Activated naive CD4-positive, alpha-beta T cell treated with anti-CD3 and anti-CD28 coated beads for 36 hours (primary cell): ENCODE measurements at regions not wholly inside any gene's neighbourhood (a gene's known extent, or its start where the extent isn't known, plus 50 kb on each side); places are given as distances from the start of the nearest gene placed in this dataset.

Source experiments
- CTCF ChIA-PET: fragments of 350-600 bp; sonication (Branson Sonifier 250); formaldehyde crosslinking; loops from one replicate; lab custom pipeline; 2021; ENCODE audit warnings: antibody characterized with exemption; lab: Charles Lee
- DNase-seq: peaks from one replicate; pipeline ENCODE4 v3.0.0-alpha.2; 2020
- H3K27ac Mint-ChIP-seq: one replicate; pipeline ENCODE4 v1.8.0; 2021; ENCODE audit warnings: mild to moderate bottlenecking, mixed read lengths
- H3K27me3 Mint-ChIP-seq: one replicate; pipeline ENCODE4 v1.8.0; 2021; ENCODE audit warnings: low read depth, mixed read lengths
- H3K36me3 Mint-ChIP-seq: one replicate; pipeline ENCODE4 v1.8.0; 2021; ENCODE audit warnings: low read depth, mixed read lengths
- H3K4me1 Mint-ChIP-seq: one replicate; pipeline ENCODE4 v1.8.0; 2021; ENCODE audit warnings: low read depth, mixed read lengths
- H3K4me3 Mint-ChIP-seq: one replicate; pipeline ENCODE4 v1.8.0; 2021; ENCODE audit warnings: mild to moderate bottlenecking, moderate library complexity, mixed read lengths
- H3K9me3 Mint-ChIP-seq: one replicate; pipeline ENCODE4 v1.8.0; 2021; ENCODE audit warnings: mixed read lengths
- intact Hi-C: fragments of 100-400 bp; cut with micrococcal nuclease; formaldehyde crosslinking; loops from one replicate; pipeline ENCODE4 v1.15.1; 2023

GRCh38 chr11:8775332-8775731 lies 92.7 kb downstream of the RPL27A start:
- H3K27ac Mint-ChIP-seq, result no peak overlapping the region
- no peaks in the 10 kb centered on the region for H3K9me3 Mint-ChIP-seq
- H3K4me3 Mint-ChIP-seq, result no peak overlapping the region
- no peak for DNase-seq
- intact Hi-C loops, result no loop called here
- H3K27me3 Mint-ChIP-seq, result peaks cover 3% of the 10 kb centered on the region
- CTCF ChIA-PET, result no interaction called here
- H3K4me1 Mint-ChIP-seq, result no peaks in the 10 kb centered on the region
- H3K36me3 Mint-ChIP-seq, result no peaks in the 10 kb centered on the region

- no peaks in the 10 kb centered on the region for H3K36me3 Mint-ChIP-seq
- intact Hi-C loops, result no loop called here
- no peak for DNase-seq
- no peaks in the 10 kb centered on the region for H3K9me3 Mint-ChIP-seq
- CTCF ChIA-PET, result interaction anchor here (0.6 kb wide), 1 partner anchor 128 kb away, joined by 3 read pairs; no protein-coding TSS in a partner anchor
- no peak overlapping the region for H3K27ac Mint-ChIP-seq
- no peak overlapping the region for H3K4me3 Mint-ChIP-seq
- no peaks in the 10 kb centered on the region for H3K4me1 Mint-ChIP-seq
- H3K27me3 Mint-ChIP-seq, result peaks cover 3% of the 10 kb centered on the region
Measured at GRCh38 chr11:8775734-8776133, 93.1 kb downstream of the RPL27A start.

GRCh38 chr11:8776209-8776608 lies 93.6 kb downstream of the RPL27A start:
- CTCF ChIA-PET, result interaction anchor here (0.6 kb wide), 1 partner anchor 127 kb away, joined by 3 read pairs; no protein-coding TSS in a partner anchor
- no peaks in the 10 kb centered on the region for H3K36me3 Mint-ChIP-seq

DNA sequence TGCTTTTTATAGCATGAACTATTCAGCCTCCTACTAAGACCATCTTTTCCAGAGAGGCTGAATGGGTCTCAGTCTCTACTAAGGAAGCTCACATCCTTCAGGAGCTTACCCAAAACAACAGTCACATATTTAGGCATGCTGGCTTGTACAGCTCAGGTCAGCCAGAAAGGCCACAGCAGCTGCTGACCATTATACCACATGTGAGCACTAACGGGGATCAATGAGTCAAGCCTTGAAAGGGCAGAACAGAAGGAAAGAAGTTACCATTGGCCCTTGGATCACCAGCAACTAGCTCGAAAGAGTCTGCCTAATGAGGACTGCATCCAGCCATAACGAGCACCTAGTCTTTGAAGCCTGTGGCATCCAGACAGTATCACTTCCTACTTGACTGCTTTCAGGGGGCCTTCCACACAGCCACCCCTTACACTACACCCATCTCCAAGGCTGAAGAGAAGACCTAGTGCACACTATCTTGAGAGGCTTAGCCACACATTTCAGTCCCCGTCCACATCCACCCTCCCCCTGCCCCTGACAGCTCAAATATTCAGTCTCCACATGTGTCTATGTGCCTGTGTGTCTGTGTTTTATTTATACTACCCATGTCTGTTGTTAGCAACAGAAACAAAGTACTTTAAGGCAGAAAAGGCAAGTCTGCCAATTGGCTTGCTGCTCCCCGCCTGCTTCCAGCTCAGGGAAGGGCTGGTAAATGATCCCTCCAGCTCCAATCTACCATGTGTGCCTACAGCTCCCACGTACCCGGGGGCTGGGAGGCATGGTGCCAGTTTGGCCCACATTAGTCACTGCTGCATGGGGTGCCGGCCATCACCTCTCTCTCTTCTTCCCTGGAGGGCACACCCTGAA lies 95.5 kb downstream of the RPL27A start:
- Mint-ChIP-seq H3K36me3 (no peaks in the 10 kb centered on the region), H3K4me1 (no peaks in the 10 kb centered on the region), H3K27ac (no peak overlapping the region), H3K4me3 (no peak overlapping the region), H3K9me3 (no peaks in the 10 kb centered on the region), H3K27me3 (peaks cover 7% of the 10 kb centered on the region)
- intact Hi-C loops, result no loop called here
- CTCF ChIA-PET, result interaction anchor here (1.0 to 1.9 kb wide), 3 partner anchors 8 to 35 kb away, joined by 3 to 5 read pairs (median 5); a partner anchor contains a TSS
- no peak for DNase-seq

More at GRCh38 chr11:8776209-8776608, 93.6 kb downstream of the RPL27A start:
- DNase-seq, result no peak
- Mint-ChIP-seq H3K27ac (no peak overlapping the region), H3K27me3 (peaks cover 6% of the 10 kb centered on the region), H3K4me1 (no peaks in the 10 kb centered on the region), H3K9me3 (no peaks in the 10 kb centered on the region), H3K4me3 (no peak overlapping the region)
- intact Hi-C loops, result no loop called here

- H3K9me3 Mint-ChIP-seq, result no peaks in the 10 kb centered on the region
- H3K4me3 Mint-ChIP-seq, result no peak overlapping the region
- H3K27me3 Mint-ChIP-seq, result peaks cover 7% of the 10 kb centered on the region
- intact Hi-C loops, result no loop called here
- H3K36me3 Mint-ChIP-seq, result no peaks in the 10 kb centered on the region
- CTCF ChIA-PET, result interaction anchor here (1.0 to 1.1 kb wide), 2 partner anchors 9 to 34 kb away, joined by 3 to 5 read pairs; no protein-coding TSS in a partner anchor
- no peaks in the 10 kb centered on the region for H3K4me1 Mint-ChIP-seq
- no peak overlapping the region for H3K27ac Mint-ChIP-seq
- DNase-seq, result no peak
Measured at GRCh38 chr11:8779107-8779506, 96.5 kb downstream of the RPL27A start.

GRCh38 chr11:8779732-8780131 lies 97.1 kb downstream of the RPL27A start:
- Mint-ChIP-seq H3K9me3 (no peaks in the 10 kb centered on the region), H3K36me3 (no peaks in the 10 kb centered on the region), H3K27ac (no peak overlapping the region), H3K27me3 (peaks cover 7% of the 10 kb centered on the region), H3K4me3 (no peak overlapping the region), H3K4me1 (no peaks in the 10 kb centered on the region)
- DNase-seq, result no peak
- CTCF ChIA-PET, result no interaction called here
- intact Hi-C loops, result no loop called here

DNA sequence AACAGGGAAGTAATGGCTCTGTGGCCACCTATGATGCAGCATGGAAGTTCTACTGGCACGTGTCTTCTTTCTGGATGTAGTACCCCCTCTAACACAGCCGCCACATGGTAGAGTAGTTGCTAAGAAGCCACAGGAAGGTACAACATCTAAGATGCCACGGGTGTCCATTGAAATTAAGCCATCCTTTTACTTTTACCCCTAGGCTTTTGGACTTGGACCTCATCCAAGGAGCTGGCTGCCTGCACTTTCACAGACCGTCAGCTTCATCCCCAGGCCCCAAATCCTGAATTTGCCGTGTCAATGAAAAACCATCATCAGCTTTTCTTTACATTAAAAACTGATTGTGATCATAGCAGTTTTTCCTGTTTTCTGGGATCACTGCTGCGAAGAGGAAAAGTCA lies 102.4 kb downstream of the RPL27A start:
- Mint-ChIP-seq H3K27ac (no peak overlapping the region), H3K4me3 (no peak overlapping the region), H3K36me3 (no peaks in the 10 kb centered on the region), H3K4me1 (no peaks in the 10 kb centered on the region), H3K9me3 (no peaks in the 10 kb centered on the region), H3K27me3 (peaks cover 4% of the 10 kb centered on the region)
- DNase-seq, result no peak
- intact Hi-C loops, result no loop called here
- CTCF ChIA-PET, result no interaction called here

- H3K9me3 Mint-ChIP-seq, result no peaks in the 10 kb centered on the region
- H3K4me1 Mint-ChIP-seq, result no peaks in the 10 kb centered on the region
- no peak overlapping the region for H3K27ac Mint-ChIP-seq
- intact Hi-C loops, result no loop called here
- CTCF ChIA-PET, result no interaction called here
- no peak overlapping the region for H3K4me3 Mint-ChIP-seq
- peaks cover 4% of the 10 kb centered on the region for H3K27me3 Mint-ChIP-seq
- no peak for DNase-seq
- no peaks in the 10 kb centered on the region for H3K36me3 Mint-ChIP-seq
Measured at GRCh38 chr11:8785457-8785856, 102.9 kb downstream of the RPL27A start.

- H3K9me3 Mint-ChIP-seq, result no peaks in the 10 kb centered on the region
- intact Hi-C loops, result no loop called here
- no peak overlapping the region for H3K27ac Mint-ChIP-seq
- peaks cover 3% of the 10 kb centered on the region for H3K27me3 Mint-ChIP-seq
- no peak overlapping the region for H3K4me3 Mint-ChIP-seq
- DNase-seq, result no peak
- H3K4me1 Mint-ChIP-seq, result no peaks in the 10 kb centered on the region
- no peaks in the 10 kb centered on the region for H3K36me3 Mint-ChIP-seq
- CTCF ChIA-PET, result no interaction called here
Measured at GRCh38 chr11:8785998-8786397, 103.4 kb downstream of the RPL27A start.

DNA sequence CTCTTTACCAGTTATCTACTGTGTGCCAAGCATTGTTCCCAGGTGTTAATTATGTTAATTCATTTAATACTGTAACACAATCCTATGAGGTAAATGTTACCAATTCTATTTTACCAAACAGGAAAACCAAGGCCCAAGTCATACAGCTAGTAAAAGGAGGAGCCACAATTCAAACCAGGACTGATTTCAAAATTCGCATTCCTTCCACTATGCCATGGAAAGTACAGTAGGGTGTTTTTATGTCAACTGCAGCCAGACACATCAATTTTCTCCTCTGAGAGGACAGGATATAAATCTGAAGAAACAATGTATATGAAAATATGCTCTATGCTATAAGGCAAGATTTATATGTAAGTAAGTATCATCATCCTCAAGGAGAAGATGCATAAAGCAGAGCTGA lies 104.3 kb downstream of the RPL27A start:
- Mint-ChIP-seq H3K27me3 (no peaks in the 10 kb centered on the region), H3K4me3 (no peak overlapping the region), H3K36me3 (no peaks in the 10 kb centered on the region), H3K27ac (no peak overlapping the region), H3K9me3 (no peaks in the 10 kb centered on the region), H3K4me1 (no peaks in the 10 kb centered on the region)
- CTCF ChIA-PET, result no interaction called here
- intact Hi-C loops, result no loop called here
- DNase-seq, result no peak

DNA sequence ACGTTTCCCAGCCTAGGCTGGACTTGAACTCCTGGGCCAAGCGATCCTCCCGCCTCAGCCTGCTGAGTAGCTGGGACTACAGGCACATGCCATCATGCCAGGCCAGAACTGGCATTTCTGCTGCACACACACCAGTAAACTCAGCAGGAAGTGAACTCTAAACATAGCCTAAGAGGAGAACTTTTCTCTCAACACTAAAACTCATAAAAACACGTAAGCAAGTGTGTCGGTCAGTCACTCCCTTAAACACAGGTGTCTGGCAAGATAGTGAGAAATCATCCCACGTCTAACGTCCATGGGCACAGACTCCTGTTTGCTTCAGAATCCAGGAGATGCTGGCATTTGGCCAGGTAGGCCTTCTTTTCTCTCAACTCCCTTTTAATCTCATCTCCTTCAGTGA lies 104.8 kb downstream of the RPL27A start:
- Mint-ChIP-seq H3K36me3 (no peaks in the 10 kb centered on the region), H3K4me3 (no peak overlapping the region), H3K27ac (no peak overlapping the region), H3K27me3 (no peaks in the 10 kb centered on the region), H3K9me3 (no peaks in the 10 kb centered on the region), H3K4me1 (no peaks in the 10 kb centered on the region)
- CTCF ChIA-PET, result no interaction called here
- intact Hi-C loops, result no loop called here
- DNase-seq, result no peak

GRCh38 chr11:8788616-8789015 lies 106.0 kb downstream of the RPL27A start:
- DNase-seq, result no peak
- no peaks in the 10 kb centered on the region for H3K36me3 Mint-ChIP-seq
- no peaks in the 10 kb centered on the region for H3K27me3 Mint-ChIP-seq
- H3K4me3 Mint-ChIP-seq, result no peak overlapping the region
- no peaks in the 10 kb centered on the region for H3K9me3 Mint-ChIP-seq
- H3K27ac Mint-ChIP-seq, result no peak overlapping the region
- CTCF ChIA-PET, result no interaction called here
- intact Hi-C loops, result no loop called here
- no peaks in the 10 kb centered on the region for H3K4me1 Mint-ChIP-seq

- no peaks in the 10 kb centered on the region for H3K9me3 Mint-ChIP-seq
- H3K4me3 Mint-ChIP-seq, result no peak overlapping the region
- intact Hi-C loops, result no loop called here
- H3K27ac Mint-ChIP-seq, result no peak overlapping the region
- no peak for DNase-seq
- no peaks in the 10 kb centered on the region for H3K4me1 Mint-ChIP-seq
- H3K27me3 Mint-ChIP-seq, result no peaks in the 10 kb centered on the region
- CTCF ChIA-PET, result no interaction called here
- H3K36me3 Mint-ChIP-seq, result no peaks in the 10 kb centered on the region
Measured at GRCh38 chr11:8789864-8790263, 107.3 kb downstream of the RPL27A start.
